ENCODE measurements at regions not wholly inside any gene's neighbourhood (a gene's known extent, or its start where the extent isn't known, plus 50 kb on each side); places are given as distances from the start of the nearest gene placed in this dataset.

- TF ChIP-seq, protein P1, sequence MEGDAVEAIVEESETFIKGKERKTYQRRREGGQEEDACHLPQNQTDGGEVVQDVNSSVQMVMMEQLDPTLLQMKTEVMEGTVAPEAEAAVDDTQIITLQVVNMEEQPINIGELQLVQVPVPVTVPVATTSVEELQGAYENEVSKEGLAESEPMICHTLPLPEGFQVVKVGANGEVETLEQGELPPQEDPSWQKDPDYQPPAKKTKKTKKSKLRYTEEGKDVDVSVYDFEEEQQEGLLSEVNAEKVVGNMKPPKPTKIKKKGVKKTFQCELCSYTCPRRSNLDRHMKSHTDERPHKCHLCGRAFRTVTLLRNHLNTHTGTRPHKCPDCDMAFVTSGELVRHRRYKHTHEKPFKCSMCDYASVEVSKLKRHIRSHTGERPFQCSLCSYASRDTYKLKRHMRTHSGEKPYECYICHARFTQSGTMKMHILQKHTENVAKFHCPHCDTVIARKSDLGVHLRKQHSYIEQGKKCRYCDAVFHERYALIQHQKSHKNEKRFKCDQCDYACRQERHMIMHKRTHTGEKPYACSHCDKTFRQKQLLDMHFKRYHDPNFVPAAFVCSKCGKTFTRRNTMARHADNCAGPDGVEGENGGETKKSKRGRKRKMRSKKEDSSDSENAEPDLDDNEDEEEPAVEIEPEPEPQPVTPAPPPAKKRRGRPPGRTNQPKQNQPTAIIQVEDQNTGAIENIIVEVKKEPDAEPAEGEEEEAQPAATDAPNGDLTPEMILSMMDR (conservative IDR thresholded peaks at IDR 0.05): no peak
- TF ChIP-seq EZH2 (IDR thresholded peaks at IDR 0.05; ENCODE audit: low read depth): no peak
- Histone ChIP-seq H3K27ac (no peak overlapping the region), H3K36me3 (ENCODE audit: low read depth) (no peaks in the 10 kb centered on the region), H3K9me3 (ENCODE audit: insufficient read depth, low read depth) (peaks cover 4% of the 10 kb centered on the region; the same call in 1 of the 2 replicates), H3F3A (ENCODE audit: insufficient read depth, low read depth) (peaks cover 29% of the 10 kb centered on the region), H3K4me1 (replicated peaks; ENCODE audit: insufficient read depth) (peaks cover 58% of the 10 kb centered on the region), H3K4me2 (no peak overlapping the region), H3K27me3 (ENCODE audit: insufficient read depth, low read depth) (no peaks in the 10 kb centered on the region), H3K9me2 (ENCODE audit: insufficient read depth) (no peaks in the 10 kb centered on the region), H4K20me1 (ENCODE audit: insufficient read depth) (no peaks in the 10 kb centered on the region), H3K4me3 (no peak overlapping the region), H3K79me2 (ENCODE audit: low read depth) (no peaks in the 10 kb centered on the region), H2AFZ (no peak overlapping the region)
- no TSS peak for BruUV-seq (replicated peaks)
- POLR2A ChIA-PET (ENCODE audit: unreplicated experiment): no interaction called here
- intact Hi-C loops (cut with micrococcal nuclease; ENCODE audit: unreplicated experiment): loop anchor here (5.0 kb wide), 1 partner anchor 130 kb away; no protein-coding TSS in a partner anchor
- CTCF ChIA-PET: no interaction called here
- DNase-seq: no peak
Observed at GRCh38 chr14:53847057-53847456, 109.6 kb downstream of the BMP4 start.

DNA sequence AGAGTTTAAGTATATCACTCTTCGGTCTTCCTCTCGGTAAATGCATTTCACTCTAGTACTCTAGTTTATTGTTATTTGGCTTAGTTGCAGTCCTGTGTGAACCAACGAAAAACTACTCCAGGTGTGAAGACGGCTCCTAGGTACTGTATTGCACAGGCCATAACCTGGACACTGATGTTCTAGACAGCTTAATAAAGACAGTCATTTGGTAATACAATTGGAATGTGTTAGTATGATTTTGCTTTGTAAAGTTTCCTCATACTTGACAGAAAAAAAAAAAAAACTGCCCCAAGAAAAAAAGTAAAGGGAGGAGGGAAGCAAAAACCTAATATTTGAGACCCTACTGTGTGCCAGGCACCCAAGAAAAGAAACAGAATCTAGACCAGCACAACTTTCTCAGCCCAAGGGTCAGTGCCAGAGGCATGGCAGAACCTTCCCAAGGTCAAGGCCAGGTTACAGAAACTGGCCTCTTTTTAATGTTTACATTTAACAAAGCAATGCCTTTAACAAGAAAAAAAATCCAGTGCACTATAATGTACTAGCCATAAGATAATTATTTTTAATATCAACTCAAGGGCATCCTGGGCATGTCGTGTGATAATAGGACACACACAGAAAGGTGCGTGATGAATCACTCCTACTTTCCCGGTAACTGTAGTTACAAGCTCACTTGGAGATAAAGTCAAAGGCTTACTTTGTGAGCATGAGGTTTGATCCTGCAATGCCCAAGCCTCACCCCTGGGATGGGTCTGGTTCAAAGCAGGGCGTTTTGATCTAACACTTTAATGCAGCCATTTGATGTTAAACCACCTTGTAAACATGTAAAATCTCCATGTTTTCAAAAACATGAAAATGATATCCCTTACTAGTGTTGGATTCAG is 110.6 kb downstream of the BMP4 start:
- intact Hi-C loops (cut with micrococcal nuclease; ENCODE audit: unreplicated experiment): loop anchor here (1.0 to 5.0 kb wide), 2 partner anchors 129 to 260 kb away; no protein-coding TSS in a partner anchor
- Histone ChIP-seq H3K27ac (no peak overlapping the region), H3K4me2 (no peak overlapping the region), H3K4me1 (replicated peaks; ENCODE audit: insufficient read depth) (peaks cover 58% of the 10 kb centered on the region), H2AFZ (no peak overlapping the region), H3K27me3 (ENCODE audit: insufficient read depth, low read depth) (no peaks in the 10 kb centered on the region), H3K79me2 (ENCODE audit: low read depth) (no peaks in the 10 kb centered on the region), H3K36me3 (ENCODE audit: low read depth) (no peaks in the 10 kb centered on the region), H3K9me3 (ENCODE audit: insufficient read depth, low read depth) (peaks cover 6% of the 10 kb centered on the region; the same call in 1 of the 2 replicates), H3K9me2 (ENCODE audit: insufficient read depth) (no peaks in the 10 kb centered on the region), H3F3A (ENCODE audit: insufficient read depth, low read depth) (peaks cover 19% of the 10 kb centered on the region), H3K4me3 (no peak overlapping the region), H4K20me1 (ENCODE audit: insufficient read depth) (no peaks in the 10 kb centered on the region)
- TF ChIP-seq EZH2 (IDR thresholded peaks at IDR 0.05; ENCODE audit: low read depth): no peak
- TF ChIP-seq, protein P1 (conservative IDR thresholded peaks at IDR 0.05): no peak
- ChIA-PET POLR2A (ENCODE audit: unreplicated experiment) (interaction anchor here (0.5 to 0.7 kb wide), 4 partner anchors 38 to 329 kb away, joined by 3 to 10 read pairs (median 4); no protein-coding TSS in a partner anchor), CTCF (interaction anchor here (0.7 to 1.0 kb wide), 2 partner anchors 109 to 793 kb away, joined by 3 read pairs; no protein-coding TSS in a partner anchor)
- DNase-seq: peak; percentile 20 to 45
- no TSS peak for BruUV-seq (replicated peaks)

- Histone ChIP-seq H3K4me3 (no peak overlapping the region), H3K9me3 (ENCODE audit: insufficient read depth, low read depth) (peaks cover 12% of the 10 kb centered on the region; the same call in 1 of the 2 replicates), H3F3A (ENCODE audit: insufficient read depth, low read depth) (peaks cover 5% of the 10 kb centered on the region; the same call in 1 of the 2 replicates), H2AFZ (no peak overlapping the region), H3K4me2 (no peak overlapping the region), H3K4me1 (replicated peaks; ENCODE audit: insufficient read depth) (peaks cover 56% of the 10 kb centered on the region), H3K27ac (peak overlapping the region; percentile 45), H4K20me1 (ENCODE audit: insufficient read depth) (no peaks in the 10 kb centered on the region), H3K9me2 (ENCODE audit: insufficient read depth) (no peaks in the 10 kb centered on the region), H3K79me2 (ENCODE audit: low read depth) (no peaks in the 10 kb centered on the region), H3K27me3 (ENCODE audit: insufficient read depth, low read depth) (no peaks in the 10 kb centered on the region), H3K36me3 (ENCODE audit: low read depth) (no peaks in the 10 kb centered on the region)
- TF ChIP-seq, protein P1 (conservative IDR thresholded peaks at IDR 0.05): no peak
- TF ChIP-seq EZH2 (IDR thresholded peaks at IDR 0.05; ENCODE audit: low read depth): no peak
- CTCF ChIA-PET: interaction anchor here (0.6 kb wide), 1 partner anchor 358 kb away, joined by 3 read pairs; no protein-coding TSS in a partner anchor
- BruUV-seq (replicated peaks): no TSS peak
- peak; percentile 73 to 90 for DNase-seq
- intact Hi-C loops (cut with micrococcal nuclease; ENCODE audit: unreplicated experiment): loop anchor here (1.0 to 5.0 kb wide), 5 partner anchors 51 to 494 kb away; no protein-coding TSS in a partner anchor
- POLR2A ChIA-PET (ENCODE audit: unreplicated experiment): interaction anchor here (0.6 kb wide), 1 partner anchor 106 kb away, joined by 6 read pairs; no protein-coding TSS in a partner anchor
Observed at GRCh38 chr14:53842938-53843337, 113.7 kb downstream of the BMP4 start.
